SU-DHL-6 (cell line): ENCODE measurements at regions not wholly inside any gene's neighbourhood (a gene's known extent, or its start where the extent isn't known, plus 50 kb on each side); places are given as distances from the start of the nearest gene placed in this dataset.

ENCODE experiments used
- H2AFZ ChIP-seq: fragments of 200-600 bp; sonication (generic); 2 replicates; pipeline ENCODE4 v1.6.1; 2014; ENCODE audit warnings: low read depth, mild to moderate bottlenecking, moderate library complexity, mixed read lengths, antibody characterized with exemption, low read length; ENCODE audit not compliant: severe bottlenecking
- H3F3A ChIP-seq: fragments of 200-600 bp; shearing (Covaris generic); 2 replicates; pipeline ENCODE4 v1.6.0; 2016; ENCODE audit warnings: antibody characterized with exemption, mild to moderate bottlenecking; ENCODE audit not compliant: insufficient read depth
- H3K27ac ChIP-seq: fragments of 200-600 bp; sonication (generic); 2 replicates; pipeline ENCODE4 v1.5.1; 2016; ENCODE audit warnings: low read depth, mild to moderate bottlenecking, low read length, moderate library complexity, mixed read lengths
- H3K27me3 ChIP-seq: fragments of 200-600 bp; sonication (generic), shearing (Covaris generic); 2 replicates; pipeline ENCODE4 v1.6.0; 2014; ENCODE audit warnings: mild to moderate bottlenecking, low read length
- H3K36me3 ChIP-seq: fragments of 200-600 bp; sonication (generic); 2 replicates; pipeline ENCODE4 v1.6.1; 2014; ENCODE audit warnings: mild to moderate bottlenecking, low read length, mixed read lengths
- H3K4me2 ChIP-seq: fragments of 300-600, 200-600 bp; shearing (Covaris generic), sonication (generic); 2 replicates; pipeline ENCODE4 v1.6.0; 2014; ENCODE audit warnings: low read length, low read depth, mild to moderate bottlenecking; ENCODE audit not compliant: poor library complexity, severe bottlenecking
- H3K4me3 ChIP-seq: fragments of 200-600 bp; sonication (generic); 2 replicates; pipeline ENCODE4 v1.5.1; 2014; ENCODE audit warnings: antibody characterized with exemption, low read length, mild to moderate bottlenecking, mixed read lengths; ENCODE audit not compliant: insufficient read depth, poor library complexity, severe bottlenecking
- H3K79me2 ChIP-seq: fragments of 200-600 bp; sonication (generic); 2 replicates; pipeline ENCODE4 v1.6.1; 2014; ENCODE audit warnings: mild to moderate bottlenecking, low read length, moderate library complexity; ENCODE audit not compliant: insufficient read depth
- H3K9ac ChIP-seq: fragments of 200-600 bp; sonication (generic); 2 replicates; pipeline ENCODE4 v1.7.0; 2014; ENCODE audit warnings: mild to moderate bottlenecking, low read length
- H3K9me2 ChIP-seq: fragments of 200-600 bp; sonication (generic); replicated peaks from 2 replicates; pipeline ENCODE4 v1.6.1; 2014; ENCODE audit warnings: low read length; ENCODE audit not compliant: insufficient read depth
- H3K9me3 ChIP-seq: fragments of 200-600 bp; sonication (generic); 2 replicates; pipeline ENCODE4 v1.6.1; 2014; ENCODE audit warnings: low read length, mixed read lengths; ENCODE audit not compliant: insufficient read depth
- H4K20me1 ChIP-seq: fragments of 200-600 bp; sonication (generic); 2 replicates; pipeline ENCODE4 v1.6.1; 2014; ENCODE audit warnings: low read depth, mild to moderate bottlenecking, antibody characterized with exemption, low read length, moderate library complexity, mixed read lengths
- EZH2phosphoT487 ChIP-seq: fragments of 200-600 bp; sonication (generic), shearing (Covaris generic); conservative IDR thresholded peaks from 2 replicates; pipeline ENCODE4 v1.6.1; 2018; ENCODE audit warnings: mild to moderate bottlenecking, antibody characterized with exemption, low read length, moderate library complexity, mixed read lengths
- TF ChIP-seq, protein P1 (sequence below): fragments of 200-600 bp; sonication (generic); IDR thresholded peaks from one replicate; pipeline ENCODE4 v1.5.1; 2017; ENCODE audit warnings: antibody characterized with exemption, mild to moderate bottlenecking, low read length, moderate library complexity; ENCODE audit not compliant: insufficient read depth, poor library complexity, severe bottlenecking

DNA sequence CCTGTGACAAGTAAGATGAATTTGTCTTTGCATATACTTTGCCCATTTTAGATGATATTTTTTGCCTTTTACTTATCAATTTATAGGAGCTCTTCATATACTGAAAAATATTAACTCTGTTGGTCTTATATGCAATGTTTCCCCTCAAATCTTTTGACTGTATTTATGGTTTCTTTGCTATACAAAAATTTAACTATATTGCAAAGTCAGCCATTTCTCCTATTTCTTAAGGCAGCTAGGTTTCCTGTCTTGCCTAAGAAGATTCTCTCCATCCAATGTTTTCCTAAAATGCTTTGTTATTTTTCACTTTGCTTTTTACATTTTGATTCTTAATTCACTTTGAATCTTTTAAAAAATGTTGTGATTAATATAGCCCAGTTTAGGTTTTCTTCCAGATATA, 273.1 kb downstream of the NSG2 start:
- no peaks in the 10 kb centered on the region for H3K9me3 ChIP-seq
- H2AFZ ChIP-seq: no peak overlapping the region
- no peak overlapping the region for H3K4me3 ChIP-seq
- H4K20me1 ChIP-seq: no peaks in the 10 kb centered on the region
- H3K27ac ChIP-seq: no peak overlapping the region
- H3K36me3 ChIP-seq: no peaks in the 10 kb centered on the region
- TF ChIP-seq EZH2phosphoT487: no peak
- TF ChIP-seq, protein P1, sequence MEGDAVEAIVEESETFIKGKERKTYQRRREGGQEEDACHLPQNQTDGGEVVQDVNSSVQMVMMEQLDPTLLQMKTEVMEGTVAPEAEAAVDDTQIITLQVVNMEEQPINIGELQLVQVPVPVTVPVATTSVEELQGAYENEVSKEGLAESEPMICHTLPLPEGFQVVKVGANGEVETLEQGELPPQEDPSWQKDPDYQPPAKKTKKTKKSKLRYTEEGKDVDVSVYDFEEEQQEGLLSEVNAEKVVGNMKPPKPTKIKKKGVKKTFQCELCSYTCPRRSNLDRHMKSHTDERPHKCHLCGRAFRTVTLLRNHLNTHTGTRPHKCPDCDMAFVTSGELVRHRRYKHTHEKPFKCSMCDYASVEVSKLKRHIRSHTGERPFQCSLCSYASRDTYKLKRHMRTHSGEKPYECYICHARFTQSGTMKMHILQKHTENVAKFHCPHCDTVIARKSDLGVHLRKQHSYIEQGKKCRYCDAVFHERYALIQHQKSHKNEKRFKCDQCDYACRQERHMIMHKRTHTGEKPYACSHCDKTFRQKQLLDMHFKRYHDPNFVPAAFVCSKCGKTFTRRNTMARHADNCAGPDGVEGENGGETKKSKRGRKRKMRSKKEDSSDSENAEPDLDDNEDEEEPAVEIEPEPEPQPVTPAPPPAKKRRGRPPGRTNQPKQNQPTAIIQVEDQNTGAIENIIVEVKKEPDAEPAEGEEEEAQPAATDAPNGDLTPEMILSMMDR: no peak
- H3K79me2 ChIP-seq: no peaks in the 10 kb centered on the region
- no peaks in the 10 kb centered on the region for H3K9me2 ChIP-seq
- H3F3A ChIP-seq: no peaks in the 10 kb centered on the region
- H3K9ac ChIP-seq: no peak overlapping the region
- no peaks in the 10 kb centered on the region for H3K27me3 ChIP-seq
- H3K4me2 ChIP-seq: no peak overlapping the region

DNA sequence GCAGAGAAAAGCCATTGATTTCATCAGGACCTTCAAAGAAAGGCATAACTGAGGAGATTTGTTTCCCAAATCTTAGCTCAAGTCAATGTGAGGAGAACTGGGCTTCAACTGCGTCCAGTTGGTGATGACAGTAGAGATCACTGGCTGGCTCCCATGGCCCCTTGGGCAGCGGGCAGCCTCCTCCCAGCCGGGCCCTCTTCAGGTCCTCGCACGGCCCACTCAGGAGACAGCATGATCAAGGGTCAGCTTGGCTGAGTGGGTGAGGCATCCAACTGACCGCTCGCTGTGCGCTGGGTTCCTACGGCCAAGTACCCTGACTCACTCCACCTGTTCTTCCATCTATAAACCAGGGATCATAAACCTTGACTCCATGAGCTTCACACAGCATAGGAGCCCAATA, 274.0 kb downstream of the NSG2 start:
- Histone ChIP-seq H3F3A (no peaks in the 10 kb centered on the region), H4K20me1 (no peaks in the 10 kb centered on the region), H3K79me2 (no peaks in the 10 kb centered on the region), H3K9me3 (no peaks in the 10 kb centered on the region), H3K27ac (no peak overlapping the region), H3K27me3 (no peaks in the 10 kb centered on the region), H3K36me3 (no peaks in the 10 kb centered on the region), H3K9ac (no peak overlapping the region), H3K4me3 (no peak overlapping the region), H3K9me2 (no peaks in the 10 kb centered on the region), H2AFZ (no peak overlapping the region), H3K4me2 (no peak overlapping the region)
- TF ChIP-seq, protein P1: no peak
- TF ChIP-seq EZH2phosphoT487: no peak

DNA sequence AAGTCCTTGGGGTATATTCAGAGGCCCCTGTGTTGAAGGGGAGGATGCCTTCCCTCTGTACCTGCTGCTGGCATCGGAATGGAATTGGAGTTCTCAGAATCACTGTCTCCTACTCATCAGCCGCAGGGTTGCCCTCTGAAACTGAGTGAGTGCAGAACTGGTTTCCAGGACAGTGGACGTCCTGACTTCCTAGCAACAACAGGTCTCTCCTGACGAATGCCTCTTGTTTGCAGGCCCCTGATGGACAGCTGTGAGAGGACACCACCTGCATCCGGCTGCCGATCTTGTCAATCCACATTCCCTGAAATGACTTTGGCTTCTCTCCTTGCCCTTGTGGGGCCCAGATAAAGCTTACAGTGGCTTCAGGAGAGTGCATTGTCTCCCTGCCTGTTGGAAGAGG, 274.5 kb downstream of the NSG2 start:
- H3K79me2 ChIP-seq: no peaks in the 10 kb centered on the region
- TF ChIP-seq, protein P1: no peak
- TF ChIP-seq EZH2phosphoT487: no peak
- H3K4me3 ChIP-seq: no peak overlapping the region
- H3K9me2 ChIP-seq: no peaks in the 10 kb centered on the region
- H3K9ac ChIP-seq: no peak overlapping the region
- no peak overlapping the region for H3K27ac ChIP-seq
- no peak overlapping the region for H3K4me2 ChIP-seq
- no peaks in the 10 kb centered on the region for H3K36me3 ChIP-seq
- H2AFZ ChIP-seq: no peak overlapping the region
- no peaks in the 10 kb centered on the region for H3K9me3 ChIP-seq
- H3K27me3 ChIP-seq: no peaks in the 10 kb centered on the region
- H3F3A ChIP-seq: no peaks in the 10 kb centered on the region
- no peaks in the 10 kb centered on the region for H4K20me1 ChIP-seq

DNA sequence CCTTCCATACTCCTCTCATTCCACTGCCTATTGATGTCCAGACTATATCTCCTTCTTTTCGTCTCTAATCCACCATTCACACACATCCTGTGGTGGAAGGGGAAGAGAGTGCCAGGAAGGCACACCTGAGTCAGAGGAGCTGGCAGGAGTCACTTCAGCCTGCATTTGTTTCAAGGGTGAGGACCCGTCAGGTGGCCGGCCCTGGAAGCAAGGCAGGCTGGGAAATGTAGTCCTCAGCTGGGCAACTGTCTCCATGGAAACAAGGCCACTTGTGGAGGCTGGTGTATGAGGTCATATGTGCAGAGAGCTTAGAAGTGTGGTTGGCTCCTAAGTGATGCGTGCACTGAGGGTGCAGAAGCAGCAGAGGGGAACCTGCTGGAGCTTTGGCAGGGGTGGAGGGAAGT, 278.4 kb downstream of the NSG2 start:
- H3K9ac ChIP-seq: no peak overlapping the region
- H3F3A ChIP-seq: no peaks in the 10 kb centered on the region
- no peaks in the 10 kb centered on the region for H3K9me3 ChIP-seq
- no peak overlapping the region for H2AFZ ChIP-seq
- H3K4me2 ChIP-seq: no peak overlapping the region
- H3K27ac ChIP-seq: no peak overlapping the region
- no peaks in the 10 kb centered on the region for H3K36me3 ChIP-seq
- no peaks in the 10 kb centered on the region for H4K20me1 ChIP-seq
- H3K9me2 ChIP-seq: no peaks in the 10 kb centered on the region
- H3K27me3 ChIP-seq: no peaks in the 10 kb centered on the region
- H3K4me3 ChIP-seq: no peak overlapping the region
- no peak for TF ChIP-seq EZH2phosphoT487
- TF ChIP-seq, protein P1: no peak
- no peaks in the 10 kb centered on the region for H3K79me2 ChIP-seq
